GM12891 (cell line): ENCODE measurements at regions not wholly inside any gene's neighbourhood (a gene's known extent, or its start where the extent isn't known, plus 50 kb on each side); places are given as distances from the start of the nearest gene placed in this dataset.

ENCODE experiments used
- POLR2A ChIP-seq: IDR thresholded peaks from 2 replicates; pipeline ENCODE4 v1.6.1; 2011; ENCODE audit warnings: low read depth, low read length, control low read depth
- POLR2AphosphoS5 ChIP-seq: IDR thresholded peaks from 2 replicates; pipeline ENCODE4 v1.6.1; 2011; ENCODE audit warnings: low read depth, low read length, control low read depth
- POU2F2 ChIP-seq: IDR thresholded peaks from 2 replicates; pipeline ENCODE4 v1.6.1; 2011; ENCODE audit warnings: low read depth, mild to moderate bottlenecking, control low read depth, low read length, moderate library complexity
- TAF1 ChIP-seq: IDR thresholded peaks from 2 replicates; pipeline ENCODE4 v1.6.1; 2011; ENCODE audit warnings: low read depth, low read length, control low read depth

- TF ChIP-seq TAF1, result no peak
- no peak for TF ChIP-seq POLR2A
- TF ChIP-seq POLR2AphosphoS5, result no peak
- TF ChIP-seq POU2F2, result no peak
Observed at GRCh38 chr3:180252683-180253082, 215.9 kb upstream of the PEX5L start.
